NCI-H1105 treated with DMSO at 0.1 percent for 48 hours (cell line): ENCODE measurements at regions not wholly inside any gene's neighbourhood (a gene's known extent, or its start where the extent isn't known, plus 50 kb on each side); places are given as distances from the start of the nearest gene placed in this dataset.

Experiments
- DNase-seq: peaks from one replicate; lab custom pipeline; 2025; lab: John Stamatoyannopoulos, UW

DNA sequence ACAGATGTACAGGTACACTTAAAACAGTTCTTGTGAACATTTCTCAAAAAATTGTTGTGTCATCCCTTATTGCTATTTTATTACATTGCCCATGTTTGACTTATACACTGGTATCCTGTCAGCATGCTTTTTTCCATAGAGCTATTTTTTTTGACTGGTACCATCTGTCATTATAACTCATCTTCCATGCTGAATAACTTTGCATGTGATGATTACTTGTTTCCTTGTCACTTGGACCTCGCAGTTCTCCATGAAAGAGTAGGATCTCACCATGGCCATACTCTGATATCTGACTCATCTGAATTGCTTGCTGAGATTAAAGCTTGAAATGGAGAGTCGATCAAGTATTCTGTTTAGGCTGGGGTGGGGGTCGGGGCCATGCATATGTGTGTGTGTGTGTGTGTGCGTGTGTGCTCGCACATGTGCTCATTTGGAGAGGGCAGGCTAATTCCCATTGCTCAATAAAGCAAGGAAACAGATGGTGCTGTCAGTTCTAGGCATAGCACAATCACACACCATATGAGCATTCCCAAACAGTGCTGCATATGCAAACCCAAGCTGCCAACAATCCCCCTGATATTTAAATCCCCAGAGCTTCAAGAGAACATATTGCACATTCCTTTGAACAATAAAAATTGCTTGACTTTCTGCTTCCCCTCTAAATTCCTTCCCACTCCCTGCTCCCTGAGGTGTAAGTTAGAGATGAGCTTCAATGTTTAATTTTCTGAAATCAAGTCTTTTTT, 62.9 kb downstream of the NHLRC3 start:
- no peak for DNase-seq

GRCh38 chr13:39102981-39103490, 64.8 kb downstream of the NHLRC3 start:
- no peak for DNase-seq

GRCh38 chr13:39105110-39105509, 66.9 kb downstream of the NHLRC3 start:
- peak; percentile 84 for DNase-seq

DNA sequence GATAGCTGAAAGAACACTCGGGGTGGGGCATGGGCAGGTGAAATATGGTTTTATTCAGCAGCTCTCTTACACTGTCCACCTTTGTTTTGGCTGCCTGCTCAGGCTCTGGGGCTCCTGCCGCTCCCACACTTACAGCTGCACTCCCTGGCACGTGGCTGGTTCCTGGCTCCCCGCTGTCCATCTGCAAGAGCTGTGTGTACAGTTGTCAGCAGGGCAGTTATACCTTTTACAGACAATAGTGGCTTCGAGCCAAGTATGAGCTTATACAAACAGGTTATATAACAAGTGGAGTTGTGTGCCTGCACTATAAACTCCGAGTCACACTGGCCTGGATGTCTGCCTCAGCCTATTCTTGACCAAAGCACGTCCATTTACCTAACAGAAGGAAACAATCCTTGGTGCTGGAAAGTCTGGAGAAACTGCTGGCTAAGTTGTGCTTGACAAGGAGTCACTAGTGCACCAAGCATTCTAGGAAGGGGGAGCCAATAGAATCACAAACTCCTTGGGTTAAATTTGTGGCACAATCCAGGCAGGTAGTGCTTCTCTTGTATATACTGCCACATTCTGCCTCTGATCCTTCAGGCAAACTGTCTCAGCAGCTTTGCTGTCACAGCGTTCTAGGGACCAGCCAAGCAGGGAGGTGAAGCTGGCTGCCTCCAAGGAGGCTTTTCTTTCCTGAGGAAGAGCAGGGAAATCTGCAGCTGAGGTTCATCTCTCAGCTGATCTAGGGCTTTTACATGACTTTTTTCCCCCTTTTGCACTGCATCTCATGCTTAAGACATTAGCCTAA, 68.2 kb downstream of the NHLRC3 start:
- DNase-seq, result peak; percentile 36

- peak; percentile 51 for DNase-seq
Measured at GRCh38 chr13:39107561-39107960, 69.3 kb downstream of the NHLRC3 start.

DNA sequence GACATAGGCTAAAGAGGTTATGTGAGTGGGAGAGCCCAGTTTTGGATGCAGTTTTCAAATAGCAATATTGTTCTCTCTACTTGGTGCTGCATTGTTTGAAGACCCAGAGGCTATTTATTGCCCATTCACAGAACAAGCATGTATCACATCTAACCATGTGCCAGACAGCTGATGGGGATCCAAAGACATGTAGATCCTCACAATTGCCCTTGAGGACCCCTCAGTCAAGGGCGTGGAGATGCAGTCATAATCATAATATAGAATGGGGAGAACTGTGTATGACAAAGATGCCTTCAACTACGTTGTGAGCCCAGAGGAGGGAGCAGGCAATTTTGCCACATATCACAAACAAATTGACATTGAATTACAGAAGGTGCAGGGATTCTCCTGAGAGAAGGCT, 70.5 kb downstream of the NHLRC3 start:
- DNase-seq, result no peak

DNA sequence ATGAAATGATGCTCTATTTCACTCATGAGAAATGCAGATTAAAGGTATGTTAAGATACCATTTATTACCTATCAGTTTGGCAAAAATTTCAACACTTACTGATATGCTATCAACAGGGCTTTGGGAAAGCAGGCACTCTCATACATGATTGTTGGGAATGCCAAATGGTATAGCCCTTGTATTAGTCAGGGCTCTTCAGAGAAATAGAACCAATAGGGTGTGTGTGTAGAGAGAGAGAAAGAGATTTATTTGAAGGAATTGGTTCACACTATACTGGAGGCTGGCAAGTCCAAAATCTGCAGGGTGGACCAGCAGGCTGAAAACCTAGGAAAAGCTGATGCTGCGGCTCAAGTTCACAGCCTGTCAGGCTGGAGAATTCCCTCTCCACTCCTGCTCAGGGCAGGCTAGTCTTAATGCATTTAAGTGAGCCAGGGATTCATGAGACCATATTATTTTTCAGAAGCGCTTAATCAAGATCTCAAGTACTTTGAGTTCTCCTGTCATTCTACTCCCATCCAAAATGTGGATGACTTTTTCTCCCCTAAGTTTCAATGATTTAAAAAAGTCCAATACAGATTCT, 72.4 kb downstream of the NHLRC3 start:
- no peak for DNase-seq

DNA sequence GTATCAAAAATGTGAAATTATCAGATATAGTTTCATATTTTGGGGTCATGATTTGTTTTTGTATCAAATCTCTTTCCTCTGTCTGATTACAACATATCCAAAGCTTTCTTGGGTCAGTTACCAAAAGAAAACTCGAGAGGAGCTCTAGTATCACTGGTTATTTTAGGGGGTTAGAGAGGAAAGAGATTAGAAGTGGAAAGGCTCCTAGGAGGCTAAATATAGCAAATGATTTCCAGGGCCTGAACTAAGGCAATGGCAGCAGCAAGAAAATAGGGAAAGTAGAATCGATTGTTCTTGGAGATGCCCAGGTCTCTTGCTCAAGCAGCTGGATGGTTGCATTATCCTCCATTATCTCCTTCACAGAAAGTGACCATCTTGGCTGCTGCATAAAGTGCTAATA, 72.9 kb downstream of the NHLRC3 start:
- DNase-seq, result no peak

- no peak for DNase-seq
Measured at GRCh38 chr13:39119422-39119821, 81.2 kb downstream of the NHLRC3 start.

DNA sequence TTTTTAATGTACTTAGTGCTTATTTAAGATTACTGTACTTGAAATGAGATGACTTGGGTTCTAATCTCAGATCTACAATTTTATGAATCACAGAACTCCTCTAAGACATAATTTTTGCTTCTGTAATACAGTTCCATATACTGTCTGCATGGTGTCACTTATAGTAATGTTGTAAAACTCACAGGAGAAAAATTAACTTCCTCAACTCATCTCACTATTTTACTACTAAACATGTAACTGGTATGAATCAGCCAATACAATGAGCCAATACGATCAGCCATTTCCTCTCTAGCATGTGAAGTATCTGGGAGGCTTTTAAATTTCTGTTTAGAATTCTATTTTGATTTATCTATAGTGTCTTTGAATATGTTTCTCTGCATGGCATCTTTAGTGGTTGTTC, 85.3 kb downstream of the NHLRC3 start:
- DNase-seq, result no peak

- no peak for DNase-seq
Measured at GRCh38 chr13:39129213-39129612, 91.0 kb downstream of the NHLRC3 start.

DNA sequence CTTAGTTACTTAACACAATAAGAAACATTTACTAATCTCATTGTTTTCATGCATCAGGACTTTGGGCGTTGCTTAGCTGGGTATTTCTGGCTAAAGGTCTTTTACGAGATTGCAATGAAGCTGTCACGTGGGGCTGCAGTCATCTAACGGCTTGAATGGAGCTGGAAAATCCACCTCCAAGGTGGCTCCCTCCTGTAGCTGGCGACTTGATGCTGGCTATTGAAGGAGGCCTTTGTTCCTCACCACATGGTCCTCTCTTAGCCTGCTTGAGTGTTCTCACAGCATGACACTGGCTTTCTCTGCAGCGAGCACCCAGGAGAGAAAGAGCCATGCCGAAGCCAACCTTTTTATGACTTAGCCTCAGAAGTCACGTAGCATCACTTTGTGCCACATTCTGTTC, 92.0 kb downstream of the NHLRC3 start:
- no peak for DNase-seq

- no peak for DNase-seq
Measured at GRCh38 chr13:39132286-39133230, 94.3 kb downstream of the NHLRC3 start.

DNA sequence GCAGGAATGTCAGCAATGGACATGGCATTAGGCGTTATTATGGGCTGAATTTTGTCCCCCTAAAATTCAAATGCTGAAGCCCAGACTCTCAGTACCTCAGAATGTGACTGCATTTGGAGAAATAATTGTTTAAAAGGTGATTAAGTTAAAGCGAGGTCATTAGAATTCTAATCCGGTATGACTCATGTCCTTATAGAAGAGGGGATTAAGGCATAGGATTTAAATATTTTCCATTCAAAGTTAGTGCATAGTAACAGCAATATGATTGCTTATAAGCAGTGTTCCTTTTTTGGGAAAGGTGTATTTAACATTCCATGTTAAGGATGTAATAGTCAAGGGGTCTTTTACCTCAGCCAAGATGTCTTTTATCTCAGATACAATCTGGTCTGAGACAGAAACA, 95.5 kb downstream of the NHLRC3 start:
- DNase-seq, result no peak

GRCh38 chr13:39134574-39134973, 96.3 kb downstream of the NHLRC3 start:
- DNase-seq, result no peak

DNA sequence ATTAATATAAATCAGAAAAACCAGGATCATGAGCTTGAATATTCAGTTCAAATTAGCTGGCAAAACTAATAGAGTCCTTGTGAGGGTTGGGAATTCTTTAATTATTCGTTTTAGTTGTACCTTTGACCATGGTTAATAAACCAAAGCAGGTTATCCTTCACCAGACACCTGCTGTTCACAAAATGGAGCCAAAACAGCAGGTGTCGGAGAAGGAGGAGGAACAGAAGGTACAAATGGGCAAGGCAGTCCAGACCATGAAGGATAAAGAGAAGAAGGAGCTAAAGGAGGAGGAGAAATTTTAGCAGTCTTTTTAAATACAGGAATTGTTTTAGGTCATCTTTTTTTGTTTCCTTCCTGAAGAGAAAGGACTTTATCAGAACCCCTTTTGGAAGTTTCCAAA, 106.1 kb downstream of the NHLRC3 start:
- DNase-seq, result no peak

- peak; percentile 23 for DNase-seq
Measured at GRCh38 chr13:39144941-39145533, 106.8 kb downstream of the NHLRC3 start.

- peak; percentile 52 for DNase-seq
Measured at GRCh38 chr13:39148513-39148961, 110.3 kb downstream of the NHLRC3 start.

DNA sequence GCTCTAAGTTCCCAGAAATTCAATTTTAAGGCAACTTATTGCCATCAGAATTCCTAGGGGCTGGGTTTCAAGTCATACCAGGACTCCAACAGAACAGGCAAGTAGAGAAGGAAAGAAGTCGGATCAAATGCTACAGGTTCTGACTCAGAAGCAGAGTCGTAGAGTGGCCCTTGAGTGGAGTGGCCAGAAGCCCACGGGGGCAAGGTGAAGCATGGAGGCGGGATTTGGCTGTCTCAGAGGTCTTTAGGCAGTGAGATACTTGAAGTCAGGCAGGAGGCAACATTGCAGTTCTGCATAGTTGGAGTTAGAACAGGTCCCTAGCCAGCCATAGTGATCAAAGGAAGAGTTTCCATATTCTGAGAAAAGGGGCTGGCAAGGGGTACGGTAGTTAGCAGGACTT, 111.6 kb downstream of the NHLRC3 start:
- no peak for DNase-seq

DNA sequence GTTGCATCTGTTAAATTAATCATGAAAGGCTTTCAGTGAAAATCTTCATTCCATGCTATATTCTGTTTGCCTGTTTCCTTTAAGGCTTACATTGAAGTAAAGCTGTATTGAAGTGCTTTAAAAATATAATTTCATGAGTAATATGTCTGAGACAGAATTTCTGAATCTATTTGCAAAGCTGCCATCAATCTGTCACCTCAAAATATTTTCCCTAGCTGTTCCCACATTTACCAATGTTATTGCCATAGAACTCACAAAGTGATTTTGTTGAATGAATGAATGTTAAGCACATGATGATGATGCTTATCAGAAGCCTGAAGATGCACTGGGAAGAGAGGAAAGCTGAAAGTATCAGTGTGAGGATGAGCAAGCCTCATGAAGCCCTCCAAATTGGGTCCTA, 115.8 kb downstream of the NHLRC3 start:
- DNase-seq, result no peak

GRCh38 chr13:39159393-39159792, 121.1 kb downstream of the NHLRC3 start:
- peak; percentile 95 for DNase-seq
